T-cell (primary cell): ENCODE measurements at regions not wholly inside any gene's neighbourhood (a gene's known extent, or its start where the extent isn't known, plus 50 kb on each side); places are given as distances from the start of the nearest gene placed in this dataset.
A peak's percentile ranks its signal among the peaks of the same experiment; 100 is the strongest.

Experiments
- ATAC-seq, 4 experiments: fragments of 200-7000 bp in 3 of 4; fragments of 150-1000 bp in 1 of 4; cut with Tn5 transposase; replicated peaks in 1 of 4; 1 replicate in 3 of 4; 2 replicates in 1 of 4; pipeline ENCODE4 v1.10.0; 2021; ENCODE audit warnings: moderate library complexity in 3 of 4, mild to moderate bottlenecking in 2 of 4, moderate number of reproducible peaks in 1 of 4
- CTCF ChIA-PET, 2 donors: fragments of 300-600 bp; sonication (Branson Sonifier 250); formaldehyde crosslinking; loops; one replicate each; lab custom pipeline; 2022; ENCODE audit warnings: antibody characterized with exemption in 2 of 2; lab: Charles Lee
- POLR2A ChIA-PET, 2 donors: fragments of 300-600 bp; sonication (Branson Sonifier 250); formaldehyde crosslinking; loops; one replicate each; lab custom pipeline; 2022; ENCODE audit warnings: antibody characterized with exemption in 2 of 2; lab: Charles Lee
- DNase-seq, 35 experiments: peaks; one replicate each; pipeline versions ENCODE4 v3.0.0 to v3.0.0-alpha.2; 2013 to 2023
- H3K27ac ChIP-seq: one replicate; pipeline ENCODE4 v1.5.1; 2013; ENCODE audit warnings: low read length
- H3K27me3 ChIP-seq, 2 experiments: replicated peaks in 1 of 2; 1 replicate in 1 of 2; 2 replicates in 1 of 2; pipeline versions ENCODE4 v1.6.1 to v1.7.0; 2013; ENCODE audit warnings: low read length in 1 of 2, mixed read lengths in 1 of 2; ENCODE audit not compliant: control insufficient read depth in 2 of 2, insufficient read depth in 2 of 2; ENCODE audit errors: extremely low read depth in 1 of 2
- H3K36me3 ChIP-seq, 2 donors: 1 replicate in 1 of 2; 2 replicates in 1 of 2; pipeline versions ENCODE4 v1.6.1 to v1.7.0; 2013; ENCODE audit warnings: low read length in 1 of 2; ENCODE audit not compliant: control insufficient read depth in 2 of 2, insufficient read depth in 1 of 2; ENCODE audit errors: extremely low read depth in 1 of 2
- H3K4me1 ChIP-seq, 2 experiments: 1 replicate in 1 of 2; 2 replicates in 1 of 2; pipeline versions ENCODE4 v1.6.1 to v1.7.0; 2013; ENCODE audit warnings: low read length in 2 of 2, mixed read lengths in 1 of 2; ENCODE audit not compliant: insufficient read depth in 2 of 2, control insufficient read depth in 1 of 2; ENCODE audit errors: extremely low read depth in 1 of 2
- H3K4me3 ChIP-seq, 2 donors: 1 replicate in 1 of 2; 2 replicates in 1 of 2; pipeline versions ENCODE4 v1.5.1 to v1.7.0; 2013; ENCODE audit warnings: mild to moderate bottlenecking in 2 of 2, low read length in 1 of 2, moderate library complexity in 1 of 2; ENCODE audit not compliant: control insufficient read depth in 1 of 2; ENCODE audit errors: extremely low read depth in 1 of 2
- H3K9me3 ChIP-seq: 2 replicates; pipeline ENCODE4 v1.7.0; 2013
- H3K27ac Mint-ChIP-seq, 2 donors: one replicate each; pipeline ENCODE4 v1.8.0; 2020 to 2021; ENCODE audit warnings: mild to moderate bottlenecking in 2 of 2, mixed read lengths in 2 of 2
- H3K27me3 Mint-ChIP-seq, 2 donors: one replicate each; pipeline ENCODE4 v1.8.0; 2021 to 2022; ENCODE audit warnings: mixed read lengths in 2 of 2
- H3K36me3 Mint-ChIP-seq: one replicate; pipeline ENCODE4 v1.8.0; 2021; ENCODE audit warnings: mixed read lengths
- H3K4me1 Mint-ChIP-seq, 3 donors: one replicate each; pipeline ENCODE4 v1.8.0; 2020 to 2022; ENCODE audit warnings: mixed read lengths in 3 of 3, mild to moderate bottlenecking in 1 of 3
- H3K4me3 Mint-ChIP-seq, 3 donors: one replicate each; pipeline ENCODE4 v1.8.0; 2020 to 2022; ENCODE audit warnings: mild to moderate bottlenecking in 3 of 3, mixed read lengths in 3 of 3, moderate library complexity in 3 of 3
- H3K9me3 Mint-ChIP-seq, 3 donors: one replicate each; pipeline ENCODE4 v1.8.0; 2020 to 2022; ENCODE audit warnings: mixed read lengths in 3 of 3
- WGBS: methylation state at CpG from one replicate; pipeline ENCODE4 v1.1.5; 2013; ENCODE audit warnings: missing lambda C conversion rate; ENCODE audit not compliant: insufficient coverage; 5-methylcytosine and 5-hydroxymethylcytosine counted together

GRCh38 chr12:123032736-123033391, 52.4 kb downstream of the ARL6IP4 start:
- 94% methylated on average over 2 of the region's 8 CpGs for WGBS
- Mint-ChIP-seq H3K4me3 (peak overlapping the region in 1 of 3 donors; percentile 57), H3K27ac (peak overlapping the region in 1 of 2 donors; percentile 39), H3K36me3 (peaks cover 16% of the 10 kb centered on the region), H3K27me3 (no peaks in the 10 kb centered on the region), H3K9me3 (no peaks in the 10 kb centered on the region), H3K4me1 (peaks cover 28 to 49% (median 31%) of the 10 kb centered on the region in 3 donors)
- ChIA-PET POLR2A (no interaction called here), CTCF (no interaction called here)
- Histone ChIP-seq H3K4me3 (no peak overlapping the region), H3K9me3 (no peaks in the 10 kb centered on the region), H3K27ac (no peak overlapping the region), H3K4me1 (peaks cover 27 to 28% of the 10 kb centered on the region in 2 experiments), H3K36me3 (peaks cover 10 to 12% of the 10 kb centered on the region in 2 donors), H3K27me3 (no peaks in the 10 kb centered on the region)
- DNase-seq: no peak
- ATAC-seq: no peak
